Osteoblast (primary cell): ENCODE measurements at regions not wholly inside any gene's neighbourhood (a gene's known extent, or its start where the extent isn't known, plus 50 kb on each side); places are given as distances from the start of the nearest gene placed in this dataset.

Experiments used
- DNase-seq: peaks from one replicate; pipeline ENCODE4 v3.0.0; 2011; ENCODE audit warnings: low spot score, mixed read lengths; ENCODE audit not compliant: insufficient read length; ENCODE audit errors: missing footprints
- H2AFZ ChIP-seq: 2 replicates; pipeline ENCODE4 v1.6.0; 2011; ENCODE audit warnings: mild to moderate bottlenecking, low read length
- H3K27ac ChIP-seq: 2 replicates; pipeline ENCODE4 v1.5.1; 2011; ENCODE audit warnings: mild to moderate bottlenecking, low read depth, low read length, moderate library complexity
- H3K27me3 ChIP-seq: 2 replicates; pipeline ENCODE4 v1.6.0; 2012; ENCODE audit warnings: mild to moderate bottlenecking, control low read depth, inconsistent platforms, low read length, moderate library complexity; ENCODE audit not compliant: insufficient read depth
- H3K36me3 ChIP-seq: 2 replicates; pipeline ENCODE4 v1.5.1; 2011; ENCODE audit warnings: mild to moderate bottlenecking, low read length, control low read depth, moderate library complexity; ENCODE audit not compliant: insufficient read depth
- H3K4me1 ChIP-seq: 2 replicates; pipeline ENCODE4 v1.5.1; 2011; ENCODE audit warnings: mild to moderate bottlenecking, low read length, control low read depth, moderate library complexity; ENCODE audit not compliant: insufficient read depth
- H3K4me2 ChIP-seq: 2 replicates; pipeline ENCODE4 v1.6.0; 2011; ENCODE audit warnings: mild to moderate bottlenecking, low read length; ENCODE audit not compliant: insufficient read depth
- H3K4me3 ChIP-seq: fragments of 200-600 bp; sonication (generic); 3 replicates; pipeline ENCODE4 v1.5.1; 2012; ENCODE audit warnings: mild to moderate bottlenecking, low read length, inconsistent platforms; ENCODE audit not compliant: insufficient read depth
- H3K79me2 ChIP-seq: 2 replicates; pipeline ENCODE4 v1.6.0; 2012; ENCODE audit warnings: mild to moderate bottlenecking, low read length, control low read depth, inconsistent platforms; ENCODE audit not compliant: insufficient read depth
- H3K9me3 ChIP-seq: 2 replicates; pipeline ENCODE4 v1.5.1; 2011; ENCODE audit warnings: low read depth, low read length, control low read depth
- H4K20me1 ChIP-seq: 2 replicates; pipeline ENCODE4 v1.6.0; 2012; ENCODE audit warnings: mild to moderate bottlenecking, low read length, control low read depth; ENCODE audit not compliant: insufficient read depth
- TF ChIP-seq, protein P1 (sequence below): IDR thresholded peaks from 2 replicates; pipeline ENCODE4 v1.5.1; 2011; ENCODE audit warnings: mild to moderate bottlenecking, low read depth, low read length, moderate library complexity; ENCODE audit errors: extremely low read depth

DNA sequence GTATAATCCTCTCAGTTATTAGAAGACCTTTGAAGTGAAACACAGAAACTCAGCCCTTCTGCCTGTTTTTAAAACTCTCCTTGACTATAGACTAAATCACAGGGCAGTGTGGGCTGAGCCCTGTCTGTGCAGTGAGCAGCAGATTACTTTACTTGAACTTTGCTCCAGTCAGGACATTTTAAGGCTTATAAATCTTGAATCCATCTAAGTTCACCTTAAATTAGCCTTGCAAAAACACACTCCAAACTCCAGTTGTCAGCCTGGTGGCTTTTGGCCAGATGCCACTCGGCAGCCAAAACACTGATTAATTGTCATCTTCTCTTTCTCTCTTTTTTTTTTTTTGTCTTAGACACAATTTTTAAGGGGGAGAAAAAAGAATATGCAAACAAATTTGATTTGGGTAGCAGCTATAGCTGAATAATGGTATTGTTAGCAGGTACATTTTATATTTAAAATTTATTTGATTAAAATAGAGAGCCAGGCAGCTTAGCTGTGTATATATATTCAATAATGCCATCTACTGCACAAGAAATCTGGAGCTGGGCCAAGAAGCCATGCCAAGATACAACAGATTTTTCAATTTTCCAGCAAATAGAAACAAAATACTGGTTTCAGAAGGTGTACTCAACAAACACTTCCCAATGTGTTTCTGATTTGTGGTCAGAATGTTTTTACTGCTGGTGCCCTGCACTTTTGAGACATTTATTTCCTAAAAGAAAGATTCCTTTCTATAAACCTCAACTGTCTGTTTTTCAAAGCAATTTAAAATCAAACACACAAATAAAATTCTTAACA, 247.7 kb downstream of the TFEC start:
- Histone ChIP-seq H3K27ac (no peak overlapping the region), H3K9me3 (no peaks in the 10 kb centered on the region), H2AFZ (no peak overlapping the region), H3K4me2 (no peak overlapping the region), H3K79me2 (no peaks in the 10 kb centered on the region), H3K36me3 (no peaks in the 10 kb centered on the region), H3K27me3 (no peaks in the 10 kb centered on the region), H4K20me1 (no peaks in the 10 kb centered on the region), H3K4me1 (no peaks in the 10 kb centered on the region), H3K4me3 (no peak overlapping the region)
- no peak for DNase-seq
- TF ChIP-seq, protein P1, sequence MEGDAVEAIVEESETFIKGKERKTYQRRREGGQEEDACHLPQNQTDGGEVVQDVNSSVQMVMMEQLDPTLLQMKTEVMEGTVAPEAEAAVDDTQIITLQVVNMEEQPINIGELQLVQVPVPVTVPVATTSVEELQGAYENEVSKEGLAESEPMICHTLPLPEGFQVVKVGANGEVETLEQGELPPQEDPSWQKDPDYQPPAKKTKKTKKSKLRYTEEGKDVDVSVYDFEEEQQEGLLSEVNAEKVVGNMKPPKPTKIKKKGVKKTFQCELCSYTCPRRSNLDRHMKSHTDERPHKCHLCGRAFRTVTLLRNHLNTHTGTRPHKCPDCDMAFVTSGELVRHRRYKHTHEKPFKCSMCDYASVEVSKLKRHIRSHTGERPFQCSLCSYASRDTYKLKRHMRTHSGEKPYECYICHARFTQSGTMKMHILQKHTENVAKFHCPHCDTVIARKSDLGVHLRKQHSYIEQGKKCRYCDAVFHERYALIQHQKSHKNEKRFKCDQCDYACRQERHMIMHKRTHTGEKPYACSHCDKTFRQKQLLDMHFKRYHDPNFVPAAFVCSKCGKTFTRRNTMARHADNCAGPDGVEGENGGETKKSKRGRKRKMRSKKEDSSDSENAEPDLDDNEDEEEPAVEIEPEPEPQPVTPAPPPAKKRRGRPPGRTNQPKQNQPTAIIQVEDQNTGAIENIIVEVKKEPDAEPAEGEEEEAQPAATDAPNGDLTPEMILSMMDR = no peak

DNA sequence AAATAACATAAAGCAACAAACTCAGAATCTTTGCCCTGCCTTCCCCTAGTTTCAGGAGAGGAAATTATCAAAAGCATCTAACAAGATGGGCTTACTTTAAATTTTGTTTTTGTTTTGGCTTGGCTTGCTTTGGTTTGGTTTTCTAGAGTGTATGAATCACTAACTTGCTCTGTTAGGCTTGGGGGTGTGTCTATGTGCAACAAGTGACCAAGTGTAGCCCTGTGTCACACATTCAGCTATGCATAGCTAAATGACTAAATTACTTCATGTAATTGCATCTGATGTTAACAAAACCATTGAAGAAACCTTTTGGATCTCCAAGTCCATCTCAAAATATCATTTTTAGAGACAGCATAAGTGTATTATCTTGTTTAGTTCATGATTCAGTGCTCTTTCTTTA, 251.0 kb downstream of the TFEC start:
- Histone ChIP-seq H3K4me2 (no peak overlapping the region), H3K4me1 (no peaks in the 10 kb centered on the region), H4K20me1 (no peaks in the 10 kb centered on the region), H3K27me3 (no peaks in the 10 kb centered on the region), H3K4me3 (no peak overlapping the region), H3K79me2 (no peaks in the 10 kb centered on the region), H3K27ac (no peak overlapping the region), H3K9me3 (no peaks in the 10 kb centered on the region), H3K36me3 (no peaks in the 10 kb centered on the region), H2AFZ (no peak overlapping the region)
- no peak for DNase-seq
- TF ChIP-seq, protein P1 = no peak

DNA sequence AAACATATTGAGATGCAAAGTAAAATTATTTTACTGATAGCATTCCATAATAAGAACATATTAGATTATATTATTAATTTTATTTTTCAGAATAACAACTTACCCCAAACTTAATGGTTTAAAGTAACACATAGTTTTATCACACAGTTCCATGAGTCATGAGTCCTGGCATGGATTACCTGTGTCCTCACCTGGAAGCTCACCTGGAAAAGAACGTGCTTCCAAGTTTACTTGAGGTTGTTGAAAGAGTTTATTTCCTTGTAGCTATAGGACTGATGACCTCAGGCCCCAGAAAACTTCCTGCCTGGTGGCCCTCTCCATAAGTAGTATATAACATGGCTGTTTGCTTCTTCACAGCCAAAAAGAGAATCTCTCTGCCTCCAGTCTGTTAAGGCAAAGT, 254.6 kb downstream of the TFEC start:
- no peaks in the 10 kb centered on the region for H3K79me2 ChIP-seq
- H3K4me3 ChIP-seq = no peak overlapping the region
- H3K36me3 ChIP-seq = no peaks in the 10 kb centered on the region
- H3K27ac ChIP-seq = no peak overlapping the region
- no peaks in the 10 kb centered on the region for H3K4me1 ChIP-seq
- TF ChIP-seq, protein P1 = no peak
- H2AFZ ChIP-seq = no peak overlapping the region
- no peak overlapping the region for H3K4me2 ChIP-seq
- H3K27me3 ChIP-seq = no peaks in the 10 kb centered on the region
- H3K9me3 ChIP-seq = no peaks in the 10 kb centered on the region
- H4K20me1 ChIP-seq = no peaks in the 10 kb centered on the region
- DNase-seq = no peak

DNA sequence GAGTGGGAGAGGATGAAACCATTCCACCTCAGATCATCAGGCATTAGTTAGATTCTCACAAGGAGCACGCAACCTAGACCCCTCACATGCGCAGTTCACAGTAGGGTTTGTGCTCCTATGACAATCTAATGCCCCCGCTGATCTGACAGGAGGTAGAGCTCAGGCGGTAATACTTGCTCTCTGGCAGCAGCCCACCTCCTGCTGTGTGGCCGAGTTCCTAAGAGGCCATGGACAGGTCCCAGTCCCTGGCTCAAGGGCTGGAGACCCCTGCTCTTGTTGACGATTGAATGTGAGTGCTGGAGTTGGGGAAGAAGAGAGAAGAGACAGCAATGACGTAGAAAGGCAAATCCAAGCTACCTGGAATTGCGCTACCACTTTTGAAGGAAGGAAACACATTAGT, 267.2 kb downstream of the TFEC start:
- Histone ChIP-seq H4K20me1 (no peaks in the 10 kb centered on the region), H3K36me3 (no peaks in the 10 kb centered on the region), H3K4me3 (no peak overlapping the region), H3K4me1 (no peaks in the 10 kb centered on the region), H3K27ac (no peak overlapping the region), H3K79me2 (no peaks in the 10 kb centered on the region), H2AFZ (no peak overlapping the region), H3K9me3 (no peaks in the 10 kb centered on the region), H3K4me2 (no peak overlapping the region), H3K27me3 (no peaks in the 10 kb centered on the region)
- TF ChIP-seq, protein P1 = no peak
- no peak for DNase-seq
